HepG2 (cell line): ENCODE measurements at regions not wholly inside any gene's neighbourhood (a gene's known extent, or its start where the extent isn't known, plus 50 kb on each side); places are given as distances from the start of the nearest gene placed in this dataset.

Experiments used
- ATAC-seq: fragments of 200-7000 bp; cut with Tn5 transposase; 3 replicates; pipeline ENCODE4 v1.9.1; 2020; ENCODE audit warnings: mild to moderate bottlenecking, moderate library complexity
- BruUV-seq: library from RNA; stranded (reverse); fragments of 400-500 nt; replicated peaks from 2 replicates; lab custom pipeline; 2021; lab: Mats Ljungman, UMichigan
- CTCF ChIA-PET: fragments of 300-600 bp; formaldehyde crosslinking; extraction: SDS; loops from one replicate; lab custom pipeline; 2021; ENCODE audit warnings: low total read pairs, inconsistent platforms, low intra/inter-chr PET ratio; lab: Yijun Ruan, JAX
- POLR2A ChIA-PET: fragments of 350-600 bp; sonication (Branson Sonifier 250); formaldehyde crosslinking; loops from one replicate; lab custom pipeline; 2020; ENCODE audit warnings: antibody characterized with exemption, inconsistent platforms; lab: Yijun Ruan, JAX
- DNase-seq: peaks from one replicate; pipeline ENCODE4 v3.0.0-alpha.2; 2015; ENCODE audit warnings: low spot score
- FAIRE-seq: peaks from 3 replicates; lab custom pipeline; 2011; peaks lifted over from hg19 to GRCh38; lab: Jason Lieb, UNC
- H2AFZ ChIP-seq: one replicate; pipeline ENCODE4 v1.6.1; 2011; ENCODE audit warnings: low read length, inconsistent platforms
- H3K27ac ChIP-seq: fragments of 300-600 bp; 3 replicates; pipeline ENCODE4 v1.8.0; 2011; ENCODE audit warnings: mixed run types, mild to moderate bottlenecking, mixed read lengths, low read length, inconsistent platforms; ENCODE audit not compliant: insufficient read depth; ENCODE audit errors: extremely low read length
- H3K27me3 ChIP-seq, 2 experiments: fragments of 200-600 bp in 1 of 2; 2 replicates in 1 of 2; 3 replicates in 1 of 2; pipeline versions ENCODE4 v1.6.0 to v1.8.0; 2011; ENCODE audit warnings: low read length in 2 of 2, mild to moderate bottlenecking in 2 of 2, moderate library complexity in 2 of 2, inconsistent platforms in 1 of 2; ENCODE audit not compliant: insufficient read depth in 2 of 2, control insufficient read depth in 1 of 2
- H3K36me3 ChIP-seq, 2 experiments: fragments of 200-600 bp in 1 of 2; replicated peaks in 1 of 2; 2 replicates in 1 of 2; 3 replicates in 1 of 2; pipeline versions ENCODE4 v1.5.1 to v1.8.0; 2011; ENCODE audit warnings: low read length in 2 of 2, inconsistent platforms in 1 of 2; ENCODE audit not compliant: insufficient read depth in 2 of 2, control insufficient read depth in 1 of 2
- H3K4me1 ChIP-seq: 2 replicates; pipeline ENCODE4 v1.5.1; 2012; ENCODE audit warnings: low read length, inconsistent platforms; ENCODE audit not compliant: insufficient read depth
- H3K4me2 ChIP-seq: 2 replicates; pipeline ENCODE4 v1.6.0; 2011; ENCODE audit warnings: low read depth, low read length, inconsistent platforms
- H3K4me3 ChIP-seq, 3 experiments: fragments of 200-600 bp in 1 of 3; sonication (generic), shearing (Covaris generic) in 1 of 3; replicated peaks in 1 of 3; 2 replicates each; pipeline ENCODE4 v1.5.1; 2011 to 2016; ENCODE audit warnings: low read length in 3 of 3, inconsistent platforms in 2 of 3, low read depth in 2 of 3, mild to moderate bottlenecking in 2 of 3, control low read depth in 1 of 3, mixed read lengths in 1 of 3; ENCODE audit not compliant: insufficient read depth in 1 of 3
- H3K79me2 ChIP-seq: one replicate; pipeline ENCODE4 v1.6.1; 2011; ENCODE audit warnings: low read length, inconsistent platforms; ENCODE audit not compliant: insufficient read depth
- H3K9ac ChIP-seq: 2 replicates; pipeline ENCODE4 v1.6.0; 2011; ENCODE audit warnings: mild to moderate bottlenecking, low read depth, low read length, inconsistent platforms; ENCODE audit not compliant: insufficient read depth
- H3K9me3 ChIP-seq: 2 replicates; pipeline ENCODE4 v1.5.1; 2012; ENCODE audit warnings: mild to moderate bottlenecking, low read length
- H4K20me1 ChIP-seq: 2 replicates; pipeline ENCODE4 v1.6.0; 2011; ENCODE audit warnings: inconsistent platforms, mild to moderate bottlenecking, low read length, moderate library complexity; ENCODE audit not compliant: insufficient read depth
- IRX3 ChIP-seq: sonication (generic); formaldehyde crosslinking; IDR thresholded peaks from 2 replicates; pipeline ENCODE4 v1.8.1; 2023; ENCODE audit warnings: mild to moderate bottlenecking, low read depth, missing genetic modification reagents, borderline replicate concordance
- NFE2L2 ChIP-seq: fragments of 150-350 bp; IDR thresholded peaks from 2 replicates; pipeline ENCODE4 v1.6.1; 2014; ENCODE audit warnings: low read length
- ZBTB40 ChIP-seq, 2 experiments: fragments of 450-650 bp in 1 of 2; sonication (generic) in 1 of 2; formaldehyde crosslinking in 1 of 2; IDR thresholded peaks; 2 replicates each; pipeline versions ENCODE4 v1.6.1 to v1.8.0; 2016 to 2022; ENCODE audit warnings: antibody characterized with exemption in 1 of 2, mild to moderate bottlenecking in 1 of 2, missing genetic modification reagents in 1 of 2
- ZNF205 ChIP-seq: IDR thresholded peaks from 2 replicates; pipeline ENCODE4 v1.6.1; 2018; ENCODE audit warnings: missing biosample characterization, missing genetic modification reagents
- WGBS: methylation state at CpG from one replicate; pipeline ENCODE4 v1.1.6; 2017; ENCODE audit warnings: low lambda C conversion rate; 5-methylcytosine and 5-hydroxymethylcytosine counted together
- in situ Hi-C: cut with HindIII; loops from 2 replicates; pipeline ENCODE4 v1.10.0; 2017; ENCODE audit warnings: low pct_unique_long_range_greater_than_20kb; ENCODE audit not compliant: extremely low pct_ligation_motif_present
- intact Hi-C: fragments of 100-400 bp; cut with micrococcal nuclease; formaldehyde crosslinking; loops from one replicate; pipeline ENCODE4 v1.10.0; 2022; ENCODE audit not compliant: unreplicated experiment
- TF ChIP-seq, protein P1 (sequence below): sonication (generic); formaldehyde crosslinking; conservative IDR thresholded peaks from 2 replicates; pipeline ENCODE4 v1.8.1; 2023; ENCODE audit warnings: missing genetic modification reagents

- in situ Hi-C loops (no loop called here), intact Hi-C loops (loop anchor here (5.0 kb wide), 2 partner anchors 123 to 442 kb away; no protein-coding TSS in a partner anchor)
- no peak for FAIRE-seq
- no peaks in the 10 kb centered on the region for H4K20me1 ChIP-seq
- H3K9me3 ChIP-seq: no peaks in the 10 kb centered on the region
- no peaks in the 10 kb centered on the region for H3K27me3 ChIP-seq
- no peaks in the 10 kb centered on the region for H3K36me3 ChIP-seq
- no peak overlapping the region for H3K4me3 ChIP-seq
- no peak overlapping the region for H3K27ac ChIP-seq
- no peaks in the 10 kb centered on the region for H3K79me2 ChIP-seq
- H3K9ac ChIP-seq: no peak overlapping the region
- ChIA-PET POLR2A (no interaction called here), CTCF (interaction anchor here (1.1 kb wide), 1 partner anchor 200 kb away, joined by 3 read pairs; no protein-coding TSS in a partner anchor)
- 11% methylated on average over 4 of the region's 4 CpGs for WGBS
- no peak for ATAC-seq
- DNase-seq: no peak
- no peak overlapping the region for H3K4me2 ChIP-seq
- TF ChIP-seq NFE2L2 (peak; percentile 61; the same call in 1 of the 2 replicates), ZNF205 (CRISPR knock-in tag) (no peak)
- H2AFZ ChIP-seq: no peak overlapping the region
- BruUV-seq: no TSS peak
- no peaks in the 10 kb centered on the region for H3K4me1 ChIP-seq
These were observed 133.7 kb upstream of the CDK1 start for GRCh38 chr10:60644436-60645130.

GRCh38 chr10:60643874-60644273 lies 134.4 kb upstream of the CDK1 start:
- Histone ChIP-seq H3K27me3 (no peaks in the 10 kb centered on the region), H3K4me3 (no peak overlapping the region), H3K36me3 (no peaks in the 10 kb centered on the region), H3K79me2 (no peaks in the 10 kb centered on the region), H3K9ac (no peak overlapping the region), H3K4me1 (no peaks in the 10 kb centered on the region), H3K27ac (no peak overlapping the region), H3K9me3 (no peaks in the 10 kb centered on the region), H3K4me2 (no peak overlapping the region), H2AFZ (no peak overlapping the region), H4K20me1 (no peaks in the 10 kb centered on the region)
- 0% methylated on average over 1 of the region's 1 CpG for WGBS
- in situ Hi-C loops (no loop called here), intact Hi-C loops (no loop called here)
- POLR2A ChIA-PET: no interaction called here
- DNase-seq: no peak
- no peak for FAIRE-seq
- no TSS peak for BruUV-seq
- CTCF ChIA-PET: no interaction called here
- ATAC-seq: no peak
- TF ChIP-seq, protein P1, sequence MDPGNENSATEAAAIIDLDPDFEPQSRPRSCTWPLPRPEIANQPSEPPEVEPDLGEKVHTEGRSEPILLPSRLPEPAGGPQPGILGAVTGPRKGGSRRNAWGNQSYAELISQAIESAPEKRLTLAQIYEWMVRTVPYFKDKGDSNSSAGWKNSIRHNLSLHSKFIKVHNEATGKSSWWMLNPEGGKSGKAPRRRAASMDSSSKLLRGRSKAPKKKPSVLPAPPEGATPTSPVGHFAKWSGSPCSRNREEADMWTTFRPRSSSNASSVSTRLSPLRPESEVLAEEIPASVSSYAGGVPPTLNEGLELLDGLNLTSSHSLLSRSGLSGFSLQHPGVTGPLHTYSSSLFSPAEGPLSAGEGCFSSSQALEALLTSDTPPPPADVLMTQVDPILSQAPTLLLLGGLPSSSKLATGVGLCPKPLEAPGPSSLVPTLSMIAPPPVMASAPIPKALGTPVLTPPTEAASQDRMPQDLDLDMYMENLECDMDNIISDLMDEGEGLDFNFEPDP (CRISPR knock-in tag): no peak
- no peak for TF ChIP-seq ZBTB40 (IDR thresholded peaks at IDR 0.05)
- no peak for TF ChIP-seq ZBTB40 (CRISPR knock-in tag; IDR thresholded peaks at IDR 0.05)
- no peak for TF ChIP-seq IRX3 (CRISPR knock-in tag)
